ENCODE measurements at regions not wholly inside any gene's neighbourhood (a gene's known extent, or its start where the extent isn't known, plus 50 kb on each side); places are given as distances from the start of the nearest gene placed in this dataset.

GRCh38 chr12:114263056-114263805, 142.7 kb downstream of the TBX5 start:
- TF ChIP-seq CTCF (IDR thresholded peaks at IDR 0.05) (no peak), EZH2 (IDR thresholded peaks at IDR 0.05; ENCODE audit: borderline replicate concordance, insufficient read depth, low read depth, low read length, poor library complexity, severe bottlenecking) (no peak)

Measured in B cell (primary cell).